ENCODE measurements at regions not wholly inside any gene's neighbourhood (a gene's known extent, or its start where the extent isn't known, plus 50 kb on each side); places are given as distances from the start of the nearest gene placed in this dataset.
A peak's percentile ranks its signal among the peaks of the same experiment; 100 is the strongest.

DNA sequence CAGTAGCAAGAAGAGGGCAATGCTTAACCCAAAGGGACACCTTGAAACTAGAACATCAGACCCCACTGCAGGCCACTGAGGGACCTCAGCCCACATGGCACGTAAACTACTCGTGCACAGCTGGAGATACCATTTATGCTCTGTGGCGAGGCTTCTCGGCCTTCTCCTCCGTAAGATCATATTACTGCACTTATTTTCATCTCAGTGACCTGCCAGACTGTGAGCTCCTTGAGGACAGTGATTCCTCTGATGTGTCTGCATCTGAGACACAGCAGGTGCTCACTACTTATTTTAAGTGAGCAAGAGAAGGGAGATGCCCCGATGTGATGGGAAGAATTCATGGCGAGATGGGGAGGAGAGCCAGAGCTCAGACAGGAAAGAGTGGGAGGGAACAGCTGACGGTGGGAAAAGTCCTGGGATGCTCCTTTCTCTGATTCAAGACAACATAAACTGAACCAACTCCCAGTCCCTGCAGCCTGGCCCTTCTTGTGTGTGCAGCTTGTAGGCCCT lies 137.6 kb downstream of the RPLP1 start:
- no peaks in the 10 kb centered on the region for H3K36me3 ChIP-seq
- H3K4me1 ChIP-seq: peaks cover 16 to 35% (median 23%) of the 10 kb centered on the region in 4 donors
- peaks cover 6% of the 10 kb centered on the region for H3K27me3 ChIP-seq
- no peak overlapping the region for H3K4me3 ChIP-seq
- H3K9me3 ChIP-seq: no peaks in the 10 kb centered on the region
- intact Hi-C loops (cut with DNase I; ENCODE audit: low total_unique reads) (no loop called here), in situ Hi-C loops (cut with MboI; ENCODE audit: low pct_ligation_motif_present in 1 of 4, low pct_unique_long_range_greater_than_20kb in 1 of 4, low sequenced_read_pairs in 3 of 4) (no loop called here)
- H3K27ac ChIP-seq: no peak overlapping the region
- no peak for DNase-seq
- 93 to 100% methylated on average over 4 to 8 of the region's 8 CpGs for WGBS, 2 donors (ENCODE audit: low coverage in 1 of 2)
- TF ChIP-seq, protein P1, sequence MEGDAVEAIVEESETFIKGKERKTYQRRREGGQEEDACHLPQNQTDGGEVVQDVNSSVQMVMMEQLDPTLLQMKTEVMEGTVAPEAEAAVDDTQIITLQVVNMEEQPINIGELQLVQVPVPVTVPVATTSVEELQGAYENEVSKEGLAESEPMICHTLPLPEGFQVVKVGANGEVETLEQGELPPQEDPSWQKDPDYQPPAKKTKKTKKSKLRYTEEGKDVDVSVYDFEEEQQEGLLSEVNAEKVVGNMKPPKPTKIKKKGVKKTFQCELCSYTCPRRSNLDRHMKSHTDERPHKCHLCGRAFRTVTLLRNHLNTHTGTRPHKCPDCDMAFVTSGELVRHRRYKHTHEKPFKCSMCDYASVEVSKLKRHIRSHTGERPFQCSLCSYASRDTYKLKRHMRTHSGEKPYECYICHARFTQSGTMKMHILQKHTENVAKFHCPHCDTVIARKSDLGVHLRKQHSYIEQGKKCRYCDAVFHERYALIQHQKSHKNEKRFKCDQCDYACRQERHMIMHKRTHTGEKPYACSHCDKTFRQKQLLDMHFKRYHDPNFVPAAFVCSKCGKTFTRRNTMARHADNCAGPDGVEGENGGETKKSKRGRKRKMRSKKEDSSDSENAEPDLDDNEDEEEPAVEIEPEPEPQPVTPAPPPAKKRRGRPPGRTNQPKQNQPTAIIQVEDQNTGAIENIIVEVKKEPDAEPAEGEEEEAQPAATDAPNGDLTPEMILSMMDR (IDR thresholded peaks at IDR 0.05): no peak
- TF ChIP-seq POLR2A (IDR thresholded peaks at IDR 0.05) (no peak), EP300 (IDR thresholded peaks at IDR 0.05; ENCODE audit: low read depth) (no peak), POLR2AphosphoS5 (IDR thresholded peaks at IDR 0.05) (no peak)

DNA sequence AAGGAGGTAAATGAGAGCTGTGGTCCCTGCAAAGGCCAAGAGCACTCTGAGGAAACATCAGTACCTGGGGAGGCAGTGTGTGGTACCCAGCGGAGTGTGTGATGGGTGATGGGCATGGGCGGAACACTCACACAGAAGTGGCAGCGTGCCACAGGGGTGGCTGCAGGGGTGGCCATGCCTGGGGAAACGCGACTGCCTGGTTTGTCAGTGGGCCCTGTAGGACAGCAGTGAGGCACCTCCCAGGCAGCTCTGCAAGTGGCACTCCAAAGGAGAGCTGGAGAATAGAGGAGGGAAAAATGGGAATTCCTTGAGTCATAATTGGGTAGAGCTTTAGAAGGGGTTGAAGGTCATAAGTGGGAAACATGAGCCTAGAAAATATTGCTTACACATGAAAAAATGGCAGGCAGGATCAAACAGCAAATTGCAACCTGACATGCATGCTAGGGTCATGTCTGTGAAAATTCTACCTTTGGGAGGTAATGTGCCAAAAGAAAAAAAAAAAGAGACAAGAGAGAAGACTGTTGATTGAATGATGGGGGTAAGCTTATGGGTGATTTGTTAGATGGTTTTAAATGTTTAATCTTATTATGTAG lies 138.4 kb downstream of the RPLP1 start:
- Histone ChIP-seq H3K9me3 (no peaks in the 10 kb centered on the region), H3K27me3 (peaks cover 6% of the 10 kb centered on the region), H3K4me1 (peaks cover 23 to 43% (median 29%) of the 10 kb centered on the region in 4 donors), H3K4me3 (no peak overlapping the region), H3K36me3 (no peaks in the 10 kb centered on the region), H3K27ac (peak overlapping the region in 1 of 4 donors; percentile 33)
- in situ Hi-C loops (cut with MboI; ENCODE audit: low pct_ligation_motif_present in 1 of 4, low pct_unique_long_range_greater_than_20kb in 1 of 4, low sequenced_read_pairs in 3 of 4) (no loop called here), intact Hi-C loops (cut with DNase I; ENCODE audit: low total_unique reads) (no loop called here)
- WGBS, 2 donors (ENCODE audit: low coverage in 1 of 2): 82% methylated on average over 5 of the region's 5 CpGs; no CpG with 5 or more reads in 1 of the 2 donors
- TF ChIP-seq, protein P1 (IDR thresholded peaks at IDR 0.05): no peak
- TF ChIP-seq POLR2AphosphoS5 (IDR thresholded peaks at IDR 0.05) (no peak), EP300 (IDR thresholded peaks at IDR 0.05; ENCODE audit: low read depth) (no peak), POLR2A (IDR thresholded peaks at IDR 0.05) (no peak)
- no peak for DNase-seq

DNA sequence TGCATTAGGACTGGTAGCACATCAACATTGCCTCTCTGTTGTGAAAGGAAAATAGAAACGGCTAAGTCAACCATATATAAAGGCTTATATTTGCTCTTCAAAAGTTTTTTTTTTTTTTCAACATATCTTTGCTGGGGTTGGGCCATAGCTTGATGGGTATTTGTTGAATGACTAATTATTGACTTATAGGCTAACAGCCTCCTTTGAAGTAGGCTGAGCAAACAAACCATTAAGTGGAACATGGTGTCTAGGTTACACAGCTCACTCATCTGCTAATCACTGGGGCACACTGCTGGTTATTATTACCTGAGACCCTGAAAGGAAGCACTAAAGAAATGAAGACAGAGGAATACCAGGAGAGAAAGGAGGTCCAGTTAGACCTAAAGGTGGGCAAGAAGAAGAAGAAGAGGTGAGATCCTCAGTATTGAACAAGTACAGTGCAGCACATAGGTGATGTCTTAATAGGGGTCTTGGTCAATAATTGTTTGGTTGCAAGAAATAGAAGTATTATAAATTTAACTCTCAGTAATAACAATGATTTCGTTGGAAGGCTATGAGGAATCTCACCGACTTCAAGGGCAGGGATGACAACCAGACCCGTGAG lies 139.4 kb downstream of the RPLP1 start:
- H3K4me1 ChIP-seq: peaks cover 23 to 43% (median 29%) of the 10 kb centered on the region in 4 donors
- intact Hi-C loops (cut with DNase I; ENCODE audit: low total_unique reads): no loop called here
- H3K27ac ChIP-seq: peak overlapping the region in 1 of 4 donors; percentile 8
- peak in 2 of 3 donors; percentile 48 to 55 for TF ChIP-seq POLR2AphosphoS5 (IDR thresholded peaks at IDR 0.05)
- TF ChIP-seq POLR2A (IDR thresholded peaks at IDR 0.05): no peak
- no peak for DNase-seq
- in situ Hi-C loops (cut with MboI; ENCODE audit: low pct_ligation_motif_present in 1 of 4, low pct_unique_long_range_greater_than_20kb in 1 of 4, low sequenced_read_pairs in 3 of 4): no loop called here
- no peak overlapping the region for H3K4me3 ChIP-seq
- peaks cover 11% of the 10 kb centered on the region for H3K27me3 ChIP-seq
- WGBS, 2 donors (ENCODE audit: low coverage in 1 of 2): 24 to 57% methylated on average over 3 to 4 of the region's 4 CpGs
- H3K36me3 ChIP-seq: no peaks in the 10 kb centered on the region
- no peaks in the 10 kb centered on the region for H3K9me3 ChIP-seq

DNA sequence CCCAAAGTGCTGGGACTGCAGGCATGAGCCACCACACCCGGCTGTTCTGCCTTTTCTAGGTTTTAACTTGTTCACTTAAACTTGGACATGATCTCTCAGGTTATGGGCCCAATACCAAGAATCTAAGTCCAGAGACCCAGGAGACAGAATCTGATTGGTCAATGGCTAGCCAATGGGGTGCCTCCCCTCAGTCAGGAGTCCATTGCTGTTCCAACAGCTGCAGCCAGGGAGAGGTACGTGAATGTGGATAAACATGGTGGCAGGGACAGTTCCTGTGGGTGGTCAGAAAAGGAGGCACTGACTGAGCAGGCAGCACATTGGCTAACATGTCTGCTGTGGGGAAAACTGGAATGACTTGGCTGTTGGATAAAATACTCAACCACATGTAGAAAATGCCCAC lies 140.3 kb downstream of the RPLP1 start:
- Histone ChIP-seq H3K27ac (peak overlapping the region in 1 of 4 donors; percentile 73), H3K4me3 (no peak overlapping the region), H3K27me3 (peaks cover 17% of the 10 kb centered on the region), H3K36me3 (no peaks in the 10 kb centered on the region), H3K9me3 (no peaks in the 10 kb centered on the region), H3K4me1 (peaks cover 23 to 43% (median 29%) of the 10 kb centered on the region in 4 donors)
- no peak for DNase-seq
- WGBS, 2 donors (ENCODE audit: low coverage in 1 of 2): 88% methylated on average over 2 of the region's 2 CpGs; no CpG with 5 or more reads in 1 of the 2 donors
- in situ Hi-C loops (cut with MboI; ENCODE audit: low pct_ligation_motif_present in 1 of 4, low pct_unique_long_range_greater_than_20kb in 1 of 4, low sequenced_read_pairs in 3 of 4) (no loop called here), intact Hi-C loops (cut with DNase I; ENCODE audit: low total_unique reads) (no loop called here)
- TF ChIP-seq POLR2AphosphoS5 (IDR thresholded peaks at IDR 0.05) (no peak), EP300 (IDR thresholded peaks at IDR 0.05; ENCODE audit: low read depth) (no peak), POLR2A (IDR thresholded peaks at IDR 0.05) (no peak)
- TF ChIP-seq, protein P1 (IDR thresholded peaks at IDR 0.05): no peak
